ENCODE measurements at regions not wholly inside any gene's neighbourhood (a gene's known extent, or its start where the extent isn't known, plus 50 kb on each side); places are given as distances from the start of the nearest gene placed in this dataset.

- no peak overlapping the region for H3K27ac ChIP-seq (ENCODE audit: low read depth)
- H3K36me3 ChIP-seq (ENCODE audit: insufficient read depth): no peaks in the 10 kb centered on the region
- H3K9me2 ChIP-seq (ENCODE audit: insufficient read depth): peaks cover 15% of the 10 kb centered on the region; the same call in 1 of the 2 replicates
- H3K79me2 ChIP-seq (replicated peaks; ENCODE audit: insufficient read depth): no peaks in the 10 kb centered on the region
- H3K27me3 ChIP-seq (ENCODE audit: insufficient read depth): no peaks in the 10 kb centered on the region
- DNase-seq (ENCODE audit: low spot score) (no peak), ATAC-seq (no peak)
- Mint-ChIP-seq H3K4me1 (peaks cover 4% of the 10 kb centered on the region; the same call in 2 of the 3 replicates), H3K36me3 (ENCODE audit: low read depth) (no peaks in the 10 kb centered on the region; the same call in 2 of the 3 replicates), H3K27ac (no peak overlapping the region), H3K4me3 (no peak overlapping the region), H3K27me3 (ENCODE audit: insufficient read depth, low read depth, poor library complexity) (peaks cover 8% of the 10 kb centered on the region), H3K9me3 (no peaks in the 10 kb centered on the region; the same call in 2 of the 3 replicates)
- H3K4me2 ChIP-seq: no peak overlapping the region
- H3F3A ChIP-seq (replicated peaks; ENCODE audit: low read depth): peaks cover 6% of the 10 kb centered on the region; the same call in 1 of the 2 replicates
- no peaks in the 10 kb centered on the region; the same call in 1 of the 2 replicates for H3K4me1 ChIP-seq (ENCODE audit: insufficient read depth)
- no peak overlapping the region for H2AFZ ChIP-seq
- no peak overlapping the region for H3K4me3 ChIP-seq
- TF ChIP-seq CREB1 (CRISPR knock-in tag; IDR thresholded peaks at IDR 0.05; ENCODE audit: low read depth) (no peak), NANOG (IDR thresholded peaks at IDR 0.05; ENCODE audit: borderline replicate concordance) (no peak), POLR2AphosphoS5 (IDR thresholded peaks at IDR 0.05; ENCODE audit: low read depth) (no peak), ZNF114 (CRISPR knock-in tag; IDR thresholded peaks at IDR 0.05) (no peak), CTCF (conservative IDR thresholded peaks at IDR 0.05; ENCODE audit: low read depth in 2 of 2) (no peak), JUNB (IDR thresholded peaks at IDR 0.05; ENCODE audit: unreplicated experiment) (no peak)
- TF ChIP-seq, protein P1, sequence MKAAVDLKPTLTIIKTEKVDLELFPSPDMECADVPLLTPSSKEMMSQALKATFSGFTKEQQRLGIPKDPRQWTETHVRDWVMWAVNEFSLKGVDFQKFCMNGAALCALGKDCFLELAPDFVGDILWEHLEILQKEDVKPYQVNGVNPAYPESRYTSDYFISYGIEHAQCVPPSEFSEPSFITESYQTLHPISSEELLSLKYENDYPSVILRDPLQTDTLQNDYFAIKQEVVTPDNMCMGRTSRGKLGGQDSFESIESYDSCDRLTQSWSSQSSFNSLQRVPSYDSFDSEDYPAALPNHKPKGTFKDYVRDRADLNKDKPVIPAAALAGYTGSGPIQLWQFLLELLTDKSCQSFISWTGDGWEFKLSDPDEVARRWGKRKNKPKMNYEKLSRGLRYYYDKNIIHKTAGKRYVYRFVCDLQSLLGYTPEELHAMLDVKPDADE (IDR thresholded peaks at IDR 0.05): no peak
- H4K20me1 ChIP-seq (replicated peaks; ENCODE audit: insufficient read depth): no peaks in the 10 kb centered on the region
Measured at GRCh38 chr6:167655174-167655821, 171.4 kb upstream of the AFDN start.

DNA sequence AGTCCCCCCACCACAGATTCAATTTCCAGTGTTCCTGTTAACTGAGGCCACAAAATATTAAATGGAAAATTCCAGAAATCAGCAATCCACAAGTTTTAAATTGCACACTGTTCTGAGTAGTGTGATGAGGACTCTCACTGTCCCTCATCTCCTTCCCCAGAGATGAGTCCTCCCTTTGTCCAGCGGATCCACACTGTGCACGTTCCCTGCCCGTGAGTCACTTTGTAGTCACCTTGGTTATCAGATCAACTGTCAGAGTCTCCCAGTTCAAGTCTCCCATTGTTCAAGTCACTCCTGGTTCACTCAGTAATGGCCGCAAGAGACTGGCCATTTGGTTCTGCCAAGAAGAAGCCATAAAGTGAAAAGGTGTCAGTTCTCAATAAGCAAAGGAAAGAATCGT, 168.6 kb upstream of the AFDN start:
- Histone ChIP-seq H3F3A (replicated peaks; ENCODE audit: low read depth) (no peaks in the 10 kb centered on the region; the same call in 1 of the 2 replicates), H2AFZ (no peak overlapping the region), H3K4me1 (ENCODE audit: insufficient read depth) (no peaks in the 10 kb centered on the region), H3K79me2 (replicated peaks; ENCODE audit: insufficient read depth) (no peaks in the 10 kb centered on the region), H3K27me3 (ENCODE audit: insufficient read depth) (no peaks in the 10 kb centered on the region), H3K9me2 (ENCODE audit: insufficient read depth) (peaks cover 15% of the 10 kb centered on the region; the same call in 1 of the 2 replicates), H3K36me3 (ENCODE audit: insufficient read depth) (no peaks in the 10 kb centered on the region), H3K4me2 (no peak overlapping the region), H3K4me3 (no peak overlapping the region), H4K20me1 (replicated peaks; ENCODE audit: insufficient read depth) (no peaks in the 10 kb centered on the region), H3K27ac (ENCODE audit: low read depth) (no peak overlapping the region)
- Mint-ChIP-seq H3K36me3 (ENCODE audit: low read depth) (no peaks in the 10 kb centered on the region; the same call in 2 of the 3 replicates), H3K4me3 (no peak overlapping the region), H3K27ac (no peak overlapping the region), H3K4me1 (peaks cover 4% of the 10 kb centered on the region; the same call in 2 of the 3 replicates), H3K27me3 (ENCODE audit: insufficient read depth, low read depth, poor library complexity) (peaks cover 6% of the 10 kb centered on the region), H3K9me3 (no peaks in the 10 kb centered on the region)
- no peak for ATAC-seq
- no peak for DNase-seq (ENCODE audit: low spot score)
- TF ChIP-seq CTCF (conservative IDR thresholded peaks at IDR 0.05; ENCODE audit: low read depth in 2 of 2) (no peak), STAT1 (IDR thresholded peaks at IDR 0.05; ENCODE audit: unreplicated experiment) (no peak), ZNF114 (CRISPR knock-in tag; IDR thresholded peaks at IDR 0.05) (no peak), ZNF331 (CRISPR knock-in tag; IDR thresholded peaks at IDR 0.05; ENCODE audit: low read depth) (no peak), JUNB (IDR thresholded peaks at IDR 0.05; ENCODE audit: unreplicated experiment) (no peak), EZH2 (IDR thresholded peaks at IDR 0.05; ENCODE audit: low read depth, unreplicated experiment) (no peak), POLR2AphosphoS5 (IDR thresholded peaks at IDR 0.05; ENCODE audit: low read depth) (no peak)
- TF ChIP-seq, protein P2, sequence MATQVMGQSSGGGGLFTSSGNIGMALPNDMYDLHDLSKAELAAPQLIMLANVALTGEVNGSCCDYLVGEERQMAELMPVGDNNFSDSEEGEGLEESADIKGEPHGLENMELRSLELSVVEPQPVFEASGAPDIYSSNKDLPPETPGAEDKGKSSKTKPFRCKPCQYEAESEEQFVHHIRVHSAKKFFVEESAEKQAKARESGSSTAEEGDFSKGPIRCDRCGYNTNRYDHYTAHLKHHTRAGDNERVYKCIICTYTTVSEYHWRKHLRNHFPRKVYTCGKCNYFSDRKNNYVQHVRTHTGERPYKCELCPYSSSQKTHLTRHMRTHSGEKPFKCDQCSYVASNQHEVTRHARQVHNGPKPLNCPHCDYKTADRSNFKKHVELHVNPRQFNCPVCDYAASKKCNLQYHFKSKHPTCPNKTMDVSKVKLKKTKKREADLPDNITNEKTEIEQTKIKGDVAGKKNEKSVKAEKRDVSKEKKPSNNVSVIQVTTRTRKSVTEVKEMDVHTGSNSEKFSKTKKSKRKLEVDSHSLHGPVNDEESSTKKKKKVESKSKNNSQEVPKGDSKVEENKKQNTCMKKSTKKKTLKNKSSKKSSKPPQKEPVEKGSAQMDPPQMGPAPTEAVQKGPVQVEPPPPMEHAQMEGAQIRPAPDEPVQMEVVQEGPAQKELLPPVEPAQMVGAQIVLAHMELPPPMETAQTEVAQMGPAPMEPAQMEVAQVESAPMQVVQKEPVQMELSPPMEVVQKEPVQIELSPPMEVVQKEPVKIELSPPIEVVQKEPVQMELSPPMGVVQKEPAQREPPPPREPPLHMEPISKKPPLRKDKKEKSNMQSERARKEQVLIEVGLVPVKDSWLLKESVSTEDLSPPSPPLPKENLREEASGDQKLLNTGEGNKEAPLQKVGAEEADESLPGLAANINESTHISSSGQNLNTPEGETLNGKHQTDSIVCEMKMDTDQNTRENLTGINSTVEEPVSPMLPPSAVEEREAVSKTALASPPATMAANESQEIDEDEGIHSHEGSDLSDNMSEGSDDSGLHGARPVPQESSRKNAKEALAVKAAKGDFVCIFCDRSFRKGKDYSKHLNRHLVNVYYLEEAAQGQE (IDR thresholded peaks at IDR 0.05; ENCODE audit: unreplicated experiment): no peak
- TF ChIP-seq, protein P1 (IDR thresholded peaks at IDR 0.05): no peak
